ENCODE measurements at regions not wholly inside any gene's neighbourhood (a gene's known extent, or its start where the extent isn't known, plus 50 kb on each side); places are given as distances from the start of the nearest gene placed in this dataset.

- BruUV-seq (replicated peaks), result no TSS peak
- Histone ChIP-seq H3K4ac (ENCODE audit: low read depth, low read length) (no peak overlapping the region), H3K79me1 (ENCODE audit: low read depth in 1 of 2, low read length in 2 of 2) (no peaks in the 10 kb centered on the region), H4K8ac (ENCODE audit: low read depth in 2 of 2, low read length in 2 of 2) (no peak overlapping the region), H4K5ac (ENCODE audit: low read depth, low read length) (no peak overlapping the region), H3K27me3 (ENCODE audit: control insufficient read depth, insufficient read depth, low read length) (no peaks in the 10 kb centered on the region), H2AFZ (replicated peaks; ENCODE audit: low read length, poor library complexity) (no peak overlapping the region), H2BK5ac (ENCODE audit: low read depth, low read length, poor library complexity, severe bottlenecking) (no peak overlapping the region), H3K14ac (replicated peaks; ENCODE audit: low read depth, low read length) (no peak overlapping the region), H3K27ac (ENCODE audit: insufficient read depth, low read length) (no peak overlapping the region), H3K9me3 (ENCODE audit: control insufficient read depth, insufficient read depth, low read length) (peaks cover 2% of the 10 kb centered on the region; the same call in 1 of the 2 replicates), H3K56ac (ENCODE audit: extremely low read depth, insufficient read depth, low read length) (no peak overlapping the region), H3K4me3 (ENCODE audit: insufficient read depth, low read depth, low read length) (no peak overlapping the region), H2BK120ac (ENCODE audit: low read depth, low read length) (no peak overlapping the region), H3K4me2 (ENCODE audit: low read depth, low read length) (no peak overlapping the region), H3K23ac (ENCODE audit: low read depth, low read length) (no peak overlapping the region), H3K18ac (ENCODE audit: low read depth, low read length) (no peak overlapping the region), H3K4me1 (ENCODE audit: control insufficient read depth, insufficient read depth, low read length) (no peaks in the 10 kb centered on the region), H4K91ac (ENCODE audit: insufficient read depth, low read depth, low read length) (no peak overlapping the region), H2BK20ac (ENCODE audit: low read depth, low read length) (no peak overlapping the region), H3K36me3 (ENCODE audit: control insufficient read depth, insufficient read depth, low read length) (no peaks in the 10 kb centered on the region), H4K20me1 (ENCODE audit: insufficient read depth, low read length) (no peaks in the 10 kb centered on the region), H2AK5ac (ENCODE audit: low read depth, low read length) (no peak overlapping the region), H3K9ac (ENCODE audit: low read depth, low read length) (no peak overlapping the region), H2BK15ac (ENCODE audit: low read depth, low read length) (no peak overlapping the region), H2AK9ac (replicated peaks; ENCODE audit: low read depth, low read length, poor library complexity) (no peak overlapping the region), H3K9me1 (ENCODE audit: insufficient read depth, low read length) (no peaks in the 10 kb centered on the region)
- dilution Hi-C loops (cut with HindIII; ENCODE audit: low sequenced_read_pairs, unreplicated experiment) (no loop called here), intact Hi-C loops (cut with micrococcal nuclease) (no loop called here), in situ Hi-C loops (cut with MboI; ENCODE audit: low sequenced_read_pairs) (no loop called here)
- no peak for DNase-seq
- POLR2A ChIA-PET (ENCODE audit: unreplicated experiment), result no interaction called here
- ATAC-seq (ENCODE audit: low read depth), result no peak
- TF ChIP-seq SMC3 (IDR thresholded peaks at IDR 0.05; ENCODE audit: low read depth, low read length) (no peak), USF2 (IDR thresholded peaks at IDR 0.05; ENCODE audit: low read depth, low read length) (no peak), RAD21 (IDR thresholded peaks at IDR 0.05; ENCODE audit: low read length) (no peak), RFX5 (IDR thresholded peaks at IDR 0.05; ENCODE audit: low read depth, low read length) (no peak), MAZ (IDR thresholded peaks at IDR 0.05; ENCODE audit: borderline replicate concordance, low read depth, low read length) (no peak), CHD1 (IDR thresholded peaks at IDR 0.05; ENCODE audit: low read depth, low read length) (no peak), BHLHE40 (IDR thresholded peaks at IDR 0.05; ENCODE audit: low read depth, low read length) (no peak), MAFK (IDR thresholded peaks at IDR 0.05; ENCODE audit: low read depth, low read length) (no peak), RCOR1 (IDR thresholded peaks at IDR 0.05; ENCODE audit: insufficient replicate concordance, low read length) (no peak), CEBPB (IDR thresholded peaks at IDR 0.05; ENCODE audit: low read depth, low read length) (no peak), FOS (IDR thresholded peaks at IDR 0.05; ENCODE audit: low read depth, low read length) (no peak), ELK1 (IDR thresholded peaks at IDR 0.05; ENCODE audit: borderline replicate concordance, low read depth, low read length) (no peak), POLR2A (IDR thresholded peaks at IDR 0.05; ENCODE audit: low read depth, low read length) (no peak), NFE2L2 (IDR thresholded peaks at IDR 0.05; ENCODE audit: low read depth, low read length) (no peak)
- CTCF ChIA-PET, result no interaction called here
Observed at GRCh38 chr5:63516006-63516405, 446.2 kb downstream of the HTR1A start.

All from IMR-90 (cell line).